ENCODE measurements at regions not wholly inside any gene's neighbourhood (a gene's known extent, or its start where the extent isn't known, plus 50 kb on each side); places are given as distances from the start of the nearest gene placed in this dataset.

GRCh38 chr16:22663389-22664064, 150.4 kb upstream of the HS3ST2 start:
- Histone ChIP-seq H3K36me3 (ENCODE audit: control insufficient read depth in 5 of 5, insufficient read depth in 5 of 5, low read length in 5 of 5) (no peaks in the 10 kb centered on the region), H3K4me1 (ENCODE audit: control insufficient read depth in 5 of 5, insufficient read depth in 5 of 5, low read length in 5 of 5) (no peaks in the 10 kb centered on the region), H3K27ac (ENCODE audit: low read depth, low read length) (no peak overlapping the region), H3K27me3 (ENCODE audit: control insufficient read depth in 5 of 5, insufficient read depth in 4 of 5, low read length in 5 of 5) (peaks cover 4 to 26% (median 15%) of the 10 kb centered on the region in 5 donors), H3K9me3 (ENCODE audit: control insufficient read depth in 5 of 5, low read length in 5 of 5) (peaks cover 0 to 15% (median 6%) of the 10 kb centered on the region in 5 donors), H3K4me3 (ENCODE audit: low read depth in 1 of 5, low read length in 5 of 5) (no peak overlapping the region), H3K9ac (ENCODE audit: low read length in 5 of 5) (no peak overlapping the region)

GRCh38 chr16:22664132-22664531, 149.8 kb upstream of the HS3ST2 start:
- Histone ChIP-seq H3K9ac (ENCODE audit: low read length in 5 of 5) (no peak overlapping the region), H3K9me3 (ENCODE audit: control insufficient read depth in 5 of 5, low read length in 5 of 5) (peaks cover 0 to 15% (median 6%) of the 10 kb centered on the region in 5 donors), H3K4me1 (ENCODE audit: control insufficient read depth in 5 of 5, insufficient read depth in 5 of 5, low read length in 5 of 5) (no peaks in the 10 kb centered on the region), H3K4me3 (ENCODE audit: low read depth in 1 of 5, low read length in 5 of 5) (no peak overlapping the region), H3K36me3 (ENCODE audit: control insufficient read depth in 5 of 5, insufficient read depth in 5 of 5, low read length in 5 of 5) (no peaks in the 10 kb centered on the region), H3K27me3 (ENCODE audit: control insufficient read depth in 5 of 5, insufficient read depth in 4 of 5, low read length in 5 of 5) (peaks cover 4 to 25% (median 15%) of the 10 kb centered on the region in 5 donors), H3K27ac (ENCODE audit: low read depth, low read length) (no peak overlapping the region)

- Histone ChIP-seq H3K9me3 (ENCODE audit: control insufficient read depth in 5 of 5, low read length in 5 of 5) (peaks cover 0 to 15% (median 6%) of the 10 kb centered on the region in 5 donors), H3K9ac (ENCODE audit: low read length in 5 of 5) (no peak overlapping the region), H3K4me3 (ENCODE audit: low read depth in 1 of 5, low read length in 5 of 5) (no peak overlapping the region), H3K36me3 (ENCODE audit: control insufficient read depth in 5 of 5, insufficient read depth in 5 of 5, low read length in 5 of 5) (no peaks in the 10 kb centered on the region), H3K4me1 (ENCODE audit: control insufficient read depth in 5 of 5, insufficient read depth in 5 of 5, low read length in 5 of 5) (no peaks in the 10 kb centered on the region), H3K27me3 (ENCODE audit: control insufficient read depth in 5 of 5, insufficient read depth in 4 of 5, low read length in 5 of 5) (peaks cover 4 to 22% (median 15%) of the 10 kb centered on the region in 5 donors), H3K27ac (ENCODE audit: low read depth, low read length) (no peak overlapping the region)
Measured at GRCh38 chr16:22664561-22664997, 149.4 kb upstream of the HS3ST2 start.

- Histone ChIP-seq H3K9ac (ENCODE audit: low read length in 5 of 5) (no peak overlapping the region), H3K9me3 (ENCODE audit: control insufficient read depth in 5 of 5, low read length in 5 of 5) (peaks cover 0 to 15% (median 6%) of the 10 kb centered on the region in 5 donors), H3K4me3 (ENCODE audit: low read depth in 1 of 5, low read length in 5 of 5) (no peak overlapping the region), H3K27ac (ENCODE audit: low read depth, low read length) (no peak overlapping the region), H3K27me3 (ENCODE audit: control insufficient read depth in 5 of 5, insufficient read depth in 4 of 5, low read length in 5 of 5) (peaks cover 4 to 22% (median 15%) of the 10 kb centered on the region in 5 donors), H3K4me1 (ENCODE audit: control insufficient read depth in 5 of 5, insufficient read depth in 5 of 5, low read length in 5 of 5) (no peaks in the 10 kb centered on the region), H3K36me3 (ENCODE audit: control insufficient read depth in 5 of 5, insufficient read depth in 5 of 5, low read length in 5 of 5) (no peaks in the 10 kb centered on the region)
Measured at GRCh38 chr16:22665048-22665797, 148.7 kb upstream of the HS3ST2 start.

- Histone ChIP-seq H3K9ac (ENCODE audit: low read length in 5 of 5) (no peak overlapping the region), H3K27ac (ENCODE audit: low read depth, low read length) (no peak overlapping the region), H3K27me3 (ENCODE audit: control insufficient read depth in 5 of 5, insufficient read depth in 4 of 5, low read length in 5 of 5) (peaks cover 4 to 22% (median 15%) of the 10 kb centered on the region in 5 donors)
Measured at GRCh38 chr16:22665803-22666202, 148.2 kb upstream of the HS3ST2 start.

GRCh38 chr16:22668318-22668717, 145.6 kb upstream of the HS3ST2 start:
- no peak overlapping the region for H3K4me3 ChIP-seq (ENCODE audit: low read depth in 1 of 5, low read length in 5 of 5)
- H3K9ac ChIP-seq (ENCODE audit: low read length in 5 of 5) = no peak overlapping the region
- no peaks in the 10 kb centered on the region for H3K36me3 ChIP-seq (ENCODE audit: control insufficient read depth in 5 of 5, insufficient read depth in 5 of 5, low read length in 5 of 5)
- peaks cover 0 to 19% (median 14%) of the 10 kb centered on the region in 5 donors for H3K27me3 ChIP-seq (ENCODE audit: control insufficient read depth in 5 of 5, insufficient read depth in 4 of 5, low read length in 5 of 5)
- peaks cover 0 to 5% (median 0%) of the 10 kb centered on the region in 5 donors for H3K9me3 ChIP-seq (ENCODE audit: control insufficient read depth in 5 of 5, low read length in 5 of 5)
- peaks cover 0 to 2% (median 0%) of the 10 kb centered on the region in 5 donors for H3K4me1 ChIP-seq (ENCODE audit: control insufficient read depth in 5 of 5, insufficient read depth in 5 of 5, low read length in 5 of 5)
- H3K27ac ChIP-seq (ENCODE audit: low read depth, low read length) = no peak overlapping the region

More at GRCh38 chr16:22665803-22666202, 148.2 kb upstream of the HS3ST2 start:
- Histone ChIP-seq H3K4me1 (ENCODE audit: control insufficient read depth in 5 of 5, insufficient read depth in 5 of 5, low read length in 5 of 5) (no peaks in the 10 kb centered on the region), H3K36me3 (ENCODE audit: control insufficient read depth in 5 of 5, insufficient read depth in 5 of 5, low read length in 5 of 5) (no peaks in the 10 kb centered on the region), H3K9me3 (ENCODE audit: control insufficient read depth in 5 of 5, low read length in 5 of 5) (peaks cover 0 to 15% (median 6%) of the 10 kb centered on the region in 5 donors), H3K4me3 (ENCODE audit: low read depth in 1 of 5, low read length in 5 of 5) (no peak overlapping the region)

GRCh38 chr16:22670044-22670536, 143.9 kb upstream of the HS3ST2 start:
- H3K9me3 ChIP-seq (ENCODE audit: control insufficient read depth in 5 of 5, low read length in 5 of 5) = no peaks in the 10 kb centered on the region
- no peak overlapping the region for H3K4me3 ChIP-seq (ENCODE audit: low read depth in 1 of 5, low read length in 5 of 5)
- H3K27ac ChIP-seq (ENCODE audit: low read depth, low read length) = no peak overlapping the region
- no peaks in the 10 kb centered on the region for H3K36me3 ChIP-seq (ENCODE audit: control insufficient read depth in 5 of 5, insufficient read depth in 5 of 5, low read length in 5 of 5)
- H3K27me3 ChIP-seq (ENCODE audit: control insufficient read depth in 5 of 5, insufficient read depth in 4 of 5, low read length in 5 of 5) = peaks cover 0 to 6% (median 5%) of the 10 kb centered on the region in 5 donors
- peaks cover 0 to 5% (median 0%) of the 10 kb centered on the region in 5 donors for H3K4me1 ChIP-seq (ENCODE audit: control insufficient read depth in 5 of 5, insufficient read depth in 5 of 5, low read length in 5 of 5)
- no peak overlapping the region for H3K9ac ChIP-seq (ENCODE audit: low read length in 5 of 5)

- Histone ChIP-seq H3K36me3 (ENCODE audit: control insufficient read depth in 5 of 5, insufficient read depth in 5 of 5, low read length in 5 of 5) (no peaks in the 10 kb centered on the region), H3K4me1 (ENCODE audit: control insufficient read depth in 5 of 5, insufficient read depth in 5 of 5, low read length in 5 of 5) (peaks cover 0 to 5% (median 0%) of the 10 kb centered on the region in 5 donors), H3K4me3 (ENCODE audit: low read depth in 1 of 5, low read length in 5 of 5) (peak overlapping the region in 1 of 5 donors; percentile 17), H3K27me3 (ENCODE audit: control insufficient read depth in 5 of 5, insufficient read depth in 4 of 5, low read length in 5 of 5) (peaks cover 0 to 6% (median 2%) of the 10 kb centered on the region in 5 donors), H3K9me3 (ENCODE audit: control insufficient read depth in 5 of 5, low read length in 5 of 5) (no peaks in the 10 kb centered on the region), H3K27ac (ENCODE audit: low read depth, low read length) (no peak overlapping the region), H3K9ac (ENCODE audit: low read length in 5 of 5) (no peak overlapping the region)
Measured at GRCh38 chr16:22670551-22671041, 143.4 kb upstream of the HS3ST2 start.

GRCh38 chr16:22671301-22672076, 142.5 kb upstream of the HS3ST2 start:
- H3K27ac ChIP-seq (ENCODE audit: low read depth, low read length) = no peak overlapping the region
- no peak overlapping the region for H3K9ac ChIP-seq (ENCODE audit: low read length in 5 of 5)
- H3K9me3 ChIP-seq (ENCODE audit: control insufficient read depth in 5 of 5, low read length in 5 of 5) = no peaks in the 10 kb centered on the region
- H3K4me1 ChIP-seq (ENCODE audit: control insufficient read depth in 5 of 5, insufficient read depth in 5 of 5, low read length in 5 of 5) = peaks cover 0 to 5% (median 0%) of the 10 kb centered on the region in 5 donors
- peaks cover 0 to 6% (median 3%) of the 10 kb centered on the region in 5 donors for H3K27me3 ChIP-seq (ENCODE audit: control insufficient read depth in 5 of 5, insufficient read depth in 4 of 5, low read length in 5 of 5)
- no peaks in the 10 kb centered on the region for H3K36me3 ChIP-seq (ENCODE audit: control insufficient read depth in 5 of 5, insufficient read depth in 5 of 5, low read length in 5 of 5)
- no peak overlapping the region for H3K4me3 ChIP-seq (ENCODE audit: low read depth in 1 of 5, low read length in 5 of 5)

All from subcutaneous abdominal adipose tissue (tissue), 5 donors.